Neural cell (in vitro differentiated cells): ENCODE measurements at regions not wholly inside any gene's neighbourhood (a gene's known extent, or its start where the extent isn't known, plus 50 kb on each side); places are given as distances from the start of the nearest gene placed in this dataset.

Experiments
- H2AFZ ChIP-seq: fragments of 200-600, 300-800 bp; sonication (generic), shearing (Covaris generic); 2 replicates; pipeline ENCODE4 v1.6.0; 2014; ENCODE audit warnings: low read depth, mild to moderate bottlenecking, antibody characterized with exemption, low read length, moderate library complexity
- H3F3A ChIP-seq: fragments of 200-600 bp; shearing (Covaris generic); 2 replicates; pipeline ENCODE4 v1.6.1; 2016; ENCODE audit warnings: mild to moderate bottlenecking, moderate library complexity, mixed read lengths, antibody characterized with exemption, low read length; ENCODE audit not compliant: insufficient read depth, poor library complexity, severe bottlenecking
- H3K27ac ChIP-seq: fragments of 200-600, 300-800 bp; sonication (generic), shearing (Covaris generic); 2 replicates; pipeline ENCODE4 v1.5.1; 2014; ENCODE audit warnings: mild to moderate bottlenecking, low read length, moderate library complexity
- H3K27me3 ChIP-seq: fragments of 300-800, 200-600 bp; sonication (generic), shearing (Covaris generic); 2 replicates; pipeline ENCODE4 v1.6.0; 2014; ENCODE audit warnings: mild to moderate bottlenecking, low read depth, low read length, moderate library complexity; ENCODE audit not compliant: insufficient read depth
- H3K36me3 ChIP-seq: fragments of 300-800, 200-600 bp; sonication (generic), shearing (Covaris generic); 2 replicates; pipeline ENCODE4 v1.5.1; 2014; ENCODE audit warnings: mild to moderate bottlenecking, antibody characterized with exemption, low read length, moderate library complexity; ENCODE audit not compliant: insufficient read depth
- H3K4me2 ChIP-seq: fragments of 300-800, 200-600 bp; sonication (generic), shearing (Covaris generic); 2 replicates; pipeline ENCODE4 v1.6.0; 2014; ENCODE audit warnings: mild to moderate bottlenecking, low read length
- H3K4me3 ChIP-seq: fragments of 300-800, 200-600 bp; sonication (generic), shearing (Covaris generic); 2 replicates; pipeline ENCODE4 v1.5.1; 2014; ENCODE audit warnings: mild to moderate bottlenecking, low read length, moderate library complexity
- H3K79me2 ChIP-seq: fragments of 200-600 bp; shearing (Covaris generic); replicated peaks from 2 replicates; pipeline ENCODE4 v1.6.0; 2014; ENCODE audit warnings: mild to moderate bottlenecking, low read length, moderate library complexity; ENCODE audit not compliant: insufficient read depth
- H3K9ac ChIP-seq: fragments of 300-800, 200-600 bp; sonication (generic), shearing (Covaris generic); 2 replicates; pipeline ENCODE4 v1.6.1; 2016; ENCODE audit warnings: mild to moderate bottlenecking, low read length, mixed read lengths
- H3K9me2 ChIP-seq: fragments of 200-600 bp; shearing (Covaris generic); 2 replicates; pipeline ENCODE4 v1.6.1; 2016; ENCODE audit warnings: mild to moderate bottlenecking, low read length, mixed read lengths; ENCODE audit not compliant: insufficient read depth
- H3K9me3 ChIP-seq: fragments of 200-600, 300-800 bp; sonication (generic), shearing (Covaris generic); 2 replicates; pipeline ENCODE4 v1.6.1; 2016; ENCODE audit warnings: mild to moderate bottlenecking, mixed run types, low read length, moderate library complexity, mixed read lengths
- H4K20me1 ChIP-seq: fragments of 200-600 bp; shearing (Covaris generic); 2 replicates; pipeline ENCODE4 v1.6.1; 2016; ENCODE audit warnings: mild to moderate bottlenecking, mixed run types; ENCODE audit not compliant: insufficient read depth
- EP300 ChIP-seq: fragments of 450-650 bp; conservative IDR thresholded peaks from 2 replicates; pipeline ENCODE4 v1.6.1; 2014; ENCODE audit warnings: antibody characterized with exemption, mild to moderate bottlenecking, moderate library complexity; ENCODE audit not compliant: poor library complexity, severe bottlenecking
- EZH2 ChIP-seq: fragments of 200-600, 300-800 bp; shearing (Covaris generic), sonication (generic); IDR thresholded peaks from 2 replicates; pipeline ENCODE4 v1.6.1; 2014; ENCODE audit warnings: antibody characterized with exemption, low read length, borderline replicate concordance, mild to moderate bottlenecking; ENCODE audit not compliant: insufficient read depth, poor library complexity, severe bottlenecking
- MXI1 ChIP-seq: fragments of 450-650 bp; conservative IDR thresholded peaks from 2 replicates; pipeline ENCODE4 v1.6.1; 2014; ENCODE audit warnings: antibody characterized with exemption, mild to moderate bottlenecking; ENCODE audit not compliant: poor library complexity, severe bottlenecking
- POLR2AphosphoS5 ChIP-seq: IDR thresholded peaks from 2 replicates; pipeline ENCODE4 v1.6.1; 2012
- RAD21 ChIP-seq: fragments of 450-650 bp; conservative IDR thresholded peaks from 2 replicates; pipeline ENCODE4 v1.6.1; 2014; ENCODE audit warnings: antibody characterized with exemption, mild to moderate bottlenecking, moderate library complexity
- SMC3 ChIP-seq: fragments of 450-650 bp; conservative IDR thresholded peaks from 2 replicates; pipeline ENCODE4 v1.6.1; 2014; ENCODE audit warnings: antibody characterized with exemption, mild to moderate bottlenecking, moderate library complexity; ENCODE audit not compliant: poor library complexity
- TAF1 ChIP-seq: IDR thresholded peaks from 2 replicates; pipeline ENCODE4 v1.6.1; 2012; ENCODE audit warnings: low read depth
- TF ChIP-seq, protein P1 (sequence below): IDR thresholded peaks from 2 replicates; pipeline ENCODE4 v1.6.1; 2012; ENCODE audit warnings: borderline replicate concordance
- TF ChIP-seq, protein P2 (sequence below): fragments of 450-650 bp; IDR thresholded peaks from 2 replicates; pipeline ENCODE4 v1.5.1; 2014; ENCODE audit warnings: antibody characterized with exemption, mild to moderate bottlenecking, moderate library complexity; ENCODE audit not compliant: poor library complexity, severe bottlenecking

DNA sequence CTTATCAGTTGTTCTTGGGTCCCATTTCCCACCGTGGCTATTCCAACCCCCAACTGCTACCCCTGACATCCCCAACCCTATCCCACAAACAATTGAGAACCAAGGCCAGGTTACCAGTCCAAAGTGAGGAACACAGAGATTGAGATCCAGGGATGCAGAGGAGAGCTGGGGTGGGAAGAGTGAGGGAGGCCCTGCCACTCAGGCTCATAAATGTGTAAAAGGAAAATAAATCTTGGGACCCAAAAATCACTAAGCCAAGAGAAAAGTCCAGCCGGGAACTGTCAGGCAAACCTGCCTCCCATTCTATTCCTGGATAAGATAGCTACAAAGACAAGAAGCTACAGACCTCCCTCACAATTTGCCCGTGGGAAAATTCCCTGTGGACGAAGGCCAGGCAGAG lies 101.1 kb upstream of the DLG1 start:
- H3K27me3 ChIP-seq: no peaks in the 10 kb centered on the region
- no peaks in the 10 kb centered on the region for H3K9me3 ChIP-seq
- no peaks in the 10 kb centered on the region for H3K79me2 ChIP-seq
- H3K36me3 ChIP-seq: no peaks in the 10 kb centered on the region
- no peak overlapping the region for H3K27ac ChIP-seq
- no peak overlapping the region for H3K9ac ChIP-seq
- H4K20me1 ChIP-seq: no peaks in the 10 kb centered on the region
- no peak overlapping the region for H3K4me2 ChIP-seq
- H3K4me3 ChIP-seq: no peak overlapping the region
- H3F3A ChIP-seq: no peaks in the 10 kb centered on the region
- no peak overlapping the region for H2AFZ ChIP-seq
- no peaks in the 10 kb centered on the region for H3K9me2 ChIP-seq
- TF ChIP-seq SMC3 (no peak), EP300 (no peak), RAD21 (no peak), EZH2 (no peak), POLR2AphosphoS5 (no peak)
- TF ChIP-seq, protein P1, sequence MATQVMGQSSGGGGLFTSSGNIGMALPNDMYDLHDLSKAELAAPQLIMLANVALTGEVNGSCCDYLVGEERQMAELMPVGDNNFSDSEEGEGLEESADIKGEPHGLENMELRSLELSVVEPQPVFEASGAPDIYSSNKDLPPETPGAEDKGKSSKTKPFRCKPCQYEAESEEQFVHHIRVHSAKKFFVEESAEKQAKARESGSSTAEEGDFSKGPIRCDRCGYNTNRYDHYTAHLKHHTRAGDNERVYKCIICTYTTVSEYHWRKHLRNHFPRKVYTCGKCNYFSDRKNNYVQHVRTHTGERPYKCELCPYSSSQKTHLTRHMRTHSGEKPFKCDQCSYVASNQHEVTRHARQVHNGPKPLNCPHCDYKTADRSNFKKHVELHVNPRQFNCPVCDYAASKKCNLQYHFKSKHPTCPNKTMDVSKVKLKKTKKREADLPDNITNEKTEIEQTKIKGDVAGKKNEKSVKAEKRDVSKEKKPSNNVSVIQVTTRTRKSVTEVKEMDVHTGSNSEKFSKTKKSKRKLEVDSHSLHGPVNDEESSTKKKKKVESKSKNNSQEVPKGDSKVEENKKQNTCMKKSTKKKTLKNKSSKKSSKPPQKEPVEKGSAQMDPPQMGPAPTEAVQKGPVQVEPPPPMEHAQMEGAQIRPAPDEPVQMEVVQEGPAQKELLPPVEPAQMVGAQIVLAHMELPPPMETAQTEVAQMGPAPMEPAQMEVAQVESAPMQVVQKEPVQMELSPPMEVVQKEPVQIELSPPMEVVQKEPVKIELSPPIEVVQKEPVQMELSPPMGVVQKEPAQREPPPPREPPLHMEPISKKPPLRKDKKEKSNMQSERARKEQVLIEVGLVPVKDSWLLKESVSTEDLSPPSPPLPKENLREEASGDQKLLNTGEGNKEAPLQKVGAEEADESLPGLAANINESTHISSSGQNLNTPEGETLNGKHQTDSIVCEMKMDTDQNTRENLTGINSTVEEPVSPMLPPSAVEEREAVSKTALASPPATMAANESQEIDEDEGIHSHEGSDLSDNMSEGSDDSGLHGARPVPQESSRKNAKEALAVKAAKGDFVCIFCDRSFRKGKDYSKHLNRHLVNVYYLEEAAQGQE: no peak
- TF ChIP-seq, protein P2, sequence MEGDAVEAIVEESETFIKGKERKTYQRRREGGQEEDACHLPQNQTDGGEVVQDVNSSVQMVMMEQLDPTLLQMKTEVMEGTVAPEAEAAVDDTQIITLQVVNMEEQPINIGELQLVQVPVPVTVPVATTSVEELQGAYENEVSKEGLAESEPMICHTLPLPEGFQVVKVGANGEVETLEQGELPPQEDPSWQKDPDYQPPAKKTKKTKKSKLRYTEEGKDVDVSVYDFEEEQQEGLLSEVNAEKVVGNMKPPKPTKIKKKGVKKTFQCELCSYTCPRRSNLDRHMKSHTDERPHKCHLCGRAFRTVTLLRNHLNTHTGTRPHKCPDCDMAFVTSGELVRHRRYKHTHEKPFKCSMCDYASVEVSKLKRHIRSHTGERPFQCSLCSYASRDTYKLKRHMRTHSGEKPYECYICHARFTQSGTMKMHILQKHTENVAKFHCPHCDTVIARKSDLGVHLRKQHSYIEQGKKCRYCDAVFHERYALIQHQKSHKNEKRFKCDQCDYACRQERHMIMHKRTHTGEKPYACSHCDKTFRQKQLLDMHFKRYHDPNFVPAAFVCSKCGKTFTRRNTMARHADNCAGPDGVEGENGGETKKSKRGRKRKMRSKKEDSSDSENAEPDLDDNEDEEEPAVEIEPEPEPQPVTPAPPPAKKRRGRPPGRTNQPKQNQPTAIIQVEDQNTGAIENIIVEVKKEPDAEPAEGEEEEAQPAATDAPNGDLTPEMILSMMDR: no peak

DNA sequence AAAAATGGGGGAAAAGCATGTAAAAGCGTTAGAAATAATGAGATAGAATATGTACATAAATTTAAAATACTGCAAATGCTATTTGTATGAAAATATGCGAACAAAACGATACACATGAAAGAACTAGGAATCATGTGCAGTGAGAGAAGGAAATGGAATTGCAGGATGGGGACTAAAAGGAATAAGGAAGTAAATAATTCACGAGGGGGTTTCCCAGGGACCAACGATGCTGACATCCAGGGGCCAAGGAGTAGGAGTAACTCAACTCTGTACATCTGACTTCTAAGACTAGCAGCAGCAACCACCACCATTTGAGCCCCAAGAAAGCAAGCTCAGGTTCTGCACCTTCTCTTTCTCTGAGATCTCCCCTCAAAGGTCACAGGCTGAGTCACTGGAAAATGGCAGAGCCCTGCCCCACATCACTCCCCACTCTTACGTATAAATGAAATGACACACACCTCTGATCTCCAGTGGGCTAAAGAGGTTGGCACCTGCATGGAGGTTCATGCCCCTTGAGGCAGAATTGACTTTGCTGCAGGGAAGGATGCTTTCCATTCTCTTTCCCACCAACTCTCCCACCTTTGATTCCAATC lies 100.0 kb upstream of the DLG1 start:
- Histone ChIP-seq H3K79me2 (no peaks in the 10 kb centered on the region), H3K9me2 (no peaks in the 10 kb centered on the region), H3K27me3 (no peaks in the 10 kb centered on the region), H2AFZ (no peak overlapping the region), H4K20me1 (no peaks in the 10 kb centered on the region), H3K27ac (no peak overlapping the region), H3K4me3 (no peak overlapping the region), H3K36me3 (no peaks in the 10 kb centered on the region), H3F3A (no peaks in the 10 kb centered on the region), H3K4me2 (no peak overlapping the region), H3K9ac (no peak overlapping the region), H3K9me3 (no peaks in the 10 kb centered on the region)
- TF ChIP-seq EZH2 (no peak), MXI1 (no peak), POLR2AphosphoS5 (no peak), EP300 (no peak), SMC3 (no peak), RAD21 (no peak), TAF1 (no peak)
- TF ChIP-seq, protein P2: no peak
- TF ChIP-seq, protein P1: no peak
